IPS-18a (cell line): ENCODE measurements at regions not wholly inside any gene's neighbourhood (a gene's known extent, or its start where the extent isn't known, plus 50 kb on each side); places are given as distances from the start of the nearest gene placed in this dataset.

Source experiments
- H3K27ac ChIP-seq: one replicate; pipeline ENCODE4 v1.5.1; 2013; ENCODE audit warnings: low read length
- H3K27me3 ChIP-seq: one replicate; pipeline ENCODE4 v1.6.1; 2013; ENCODE audit warnings: mild to moderate bottlenecking, low read length; ENCODE audit not compliant: control insufficient read depth, insufficient read depth
- H3K36me3 ChIP-seq: one replicate; pipeline ENCODE4 v1.6.1; 2013; ENCODE audit warnings: low read depth, low read length; ENCODE audit not compliant: control insufficient read depth
- H3K4me1 ChIP-seq: one replicate; pipeline ENCODE4 v1.6.1; 2013; ENCODE audit warnings: low read depth, low read length; ENCODE audit not compliant: control insufficient read depth
- H3K4me3 ChIP-seq: one replicate; pipeline ENCODE4 v1.5.1; 2013; ENCODE audit warnings: low read length
- H3K9ac ChIP-seq: one replicate; pipeline ENCODE4 v1.6.1; 2013; ENCODE audit warnings: mild to moderate bottlenecking, low read length, moderate library complexity
- H3K9me3 ChIP-seq: one replicate; pipeline ENCODE4 v1.6.1; 2013; ENCODE audit warnings: low read depth, low read length; ENCODE audit not compliant: control insufficient read depth

GRCh38 chr6:22057962-22058361 lies 238.9 kb downstream of the PRL start:
- Histone ChIP-seq H3K9me3 (no peaks in the 10 kb centered on the region), H3K4me1 (no peaks in the 10 kb centered on the region), H3K4me3 (no peak overlapping the region), H3K27me3 (no peaks in the 10 kb centered on the region), H3K9ac (no peak overlapping the region), H3K36me3 (peaks cover 5% of the 10 kb centered on the region), H3K27ac (no peak overlapping the region)

- peaks cover 9% of the 10 kb centered on the region for H3K36me3 ChIP-seq
- H3K9me3 ChIP-seq: no peaks in the 10 kb centered on the region
- no peak overlapping the region for H3K9ac ChIP-seq
- no peak overlapping the region for H3K4me3 ChIP-seq
- H3K27me3 ChIP-seq: no peaks in the 10 kb centered on the region
- no peak overlapping the region for H3K27ac ChIP-seq
- H3K4me1 ChIP-seq: no peaks in the 10 kb centered on the region
Observed at GRCh38 chr6:22059126-22059525, 237.7 kb downstream of the PRL start.

DNA sequence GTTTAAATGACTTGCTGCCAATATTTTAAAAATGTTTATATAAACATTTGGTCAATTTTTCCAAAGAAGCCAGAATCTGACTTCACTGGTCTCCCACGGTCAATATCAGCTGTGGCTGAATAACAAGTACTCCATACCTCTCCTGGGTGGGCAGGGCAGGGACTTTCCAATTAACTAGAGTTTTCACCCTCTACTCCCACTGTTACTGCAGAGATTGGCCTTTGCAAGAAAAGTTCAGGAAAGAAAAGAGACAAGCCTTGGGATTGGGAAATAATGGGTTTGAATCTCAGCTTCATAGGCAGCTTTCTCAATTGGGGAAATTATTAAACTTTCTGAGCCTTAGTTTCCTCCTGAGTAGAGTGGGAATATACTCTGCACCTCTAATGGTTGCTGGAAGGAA lies 236.9 kb downstream of the PRL start:
- H3K4me3 ChIP-seq: no peak overlapping the region
- H3K9me3 ChIP-seq: no peaks in the 10 kb centered on the region
- H3K27me3 ChIP-seq: no peaks in the 10 kb centered on the region
- H3K4me1 ChIP-seq: no peaks in the 10 kb centered on the region
- H3K27ac ChIP-seq: no peak overlapping the region
- H3K36me3 ChIP-seq: peaks cover 9% of the 10 kb centered on the region
- H3K9ac ChIP-seq: no peak overlapping the region

DNA sequence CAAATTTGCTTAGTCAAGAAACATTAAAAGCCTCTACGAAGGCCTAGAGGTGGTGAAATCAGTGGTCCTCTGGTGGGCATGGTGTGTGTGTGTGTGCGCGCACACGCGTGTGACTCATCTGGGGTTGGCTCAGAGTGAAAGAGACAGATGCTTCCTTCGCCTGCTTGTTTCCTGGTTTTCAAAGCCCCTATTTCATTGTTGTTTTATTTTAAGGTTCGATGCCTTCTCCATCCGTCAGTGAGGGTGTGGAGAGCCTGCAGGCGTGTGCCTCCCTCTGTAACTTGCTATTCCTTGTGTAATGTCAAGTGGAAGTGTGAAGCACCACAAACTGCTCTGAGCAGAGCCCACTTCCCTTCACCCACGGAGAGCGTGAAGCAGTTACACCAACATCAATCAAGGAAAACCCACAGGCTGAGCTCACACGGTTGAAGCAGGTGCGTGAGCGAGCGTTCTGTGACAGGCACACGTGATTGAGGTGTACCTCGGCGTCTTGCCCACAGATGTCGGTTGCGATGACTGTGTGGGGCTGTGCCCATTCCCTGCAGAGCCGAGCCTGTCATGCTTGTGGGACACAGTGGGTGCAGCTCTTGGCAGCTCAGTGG lies 233.9 kb downstream of the PRL start:
- no peak overlapping the region for H3K4me3 ChIP-seq
- H3K27ac ChIP-seq: no peak overlapping the region
- no peak overlapping the region for H3K9ac ChIP-seq
- H3K27me3 ChIP-seq: no peaks in the 10 kb centered on the region
- no peaks in the 10 kb centered on the region for H3K4me1 ChIP-seq
- H3K36me3 ChIP-seq: peaks cover 6% of the 10 kb centered on the region
- H3K9me3 ChIP-seq: no peaks in the 10 kb centered on the region

DNA sequence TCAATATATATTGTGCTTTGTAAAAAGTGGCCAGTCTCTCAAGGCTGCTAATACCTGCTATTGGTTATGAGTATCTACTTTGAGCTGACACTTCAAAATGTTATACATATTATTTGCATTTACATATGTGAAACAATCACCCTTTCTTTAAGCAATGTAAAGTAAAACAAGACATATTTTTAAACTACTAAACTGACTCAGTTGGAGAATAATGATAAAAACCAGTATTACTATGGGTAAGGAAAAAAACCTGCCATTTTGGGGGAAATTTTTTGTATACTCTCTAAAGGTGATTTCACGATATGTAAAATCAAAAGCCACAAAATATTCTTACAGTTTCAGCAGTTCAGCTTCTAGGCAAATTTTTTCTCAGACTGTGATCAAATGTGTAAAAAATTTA lies 232.3 kb downstream of the PRL start:
- Histone ChIP-seq H3K4me3 (no peak overlapping the region), H3K9me3 (no peaks in the 10 kb centered on the region), H3K27ac (no peak overlapping the region), H3K27me3 (no peaks in the 10 kb centered on the region), H3K36me3 (peaks cover 6% of the 10 kb centered on the region), H3K4me1 (no peaks in the 10 kb centered on the region), H3K9ac (no peak overlapping the region)

DNA sequence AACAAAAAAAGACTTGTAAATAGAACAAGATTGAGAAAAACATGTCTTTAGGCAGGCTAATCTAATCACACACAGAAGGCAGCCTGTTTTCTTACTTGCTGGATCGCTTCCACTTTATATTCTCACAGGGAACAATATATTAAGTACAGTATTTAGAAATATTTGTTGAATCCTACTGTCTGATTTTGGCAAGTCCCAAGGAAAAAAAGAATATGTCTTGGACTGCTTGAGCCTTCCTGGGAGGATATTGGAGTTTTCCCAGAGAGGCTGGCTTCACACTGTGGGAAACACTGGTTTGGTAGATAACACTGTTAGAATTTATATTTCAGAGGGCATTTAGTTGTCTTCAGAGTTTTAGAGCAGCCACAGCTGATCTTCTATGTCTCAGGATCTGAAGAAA lies 229.7 kb downstream of the PRL start:
- no peaks in the 10 kb centered on the region for H3K4me1 ChIP-seq
- H3K27me3 ChIP-seq: no peaks in the 10 kb centered on the region
- no peak overlapping the region for H3K4me3 ChIP-seq
- peaks cover 6% of the 10 kb centered on the region for H3K36me3 ChIP-seq
- H3K9me3 ChIP-seq: no peaks in the 10 kb centered on the region
- H3K27ac ChIP-seq: no peak overlapping the region
- no peak overlapping the region for H3K9ac ChIP-seq

DNA sequence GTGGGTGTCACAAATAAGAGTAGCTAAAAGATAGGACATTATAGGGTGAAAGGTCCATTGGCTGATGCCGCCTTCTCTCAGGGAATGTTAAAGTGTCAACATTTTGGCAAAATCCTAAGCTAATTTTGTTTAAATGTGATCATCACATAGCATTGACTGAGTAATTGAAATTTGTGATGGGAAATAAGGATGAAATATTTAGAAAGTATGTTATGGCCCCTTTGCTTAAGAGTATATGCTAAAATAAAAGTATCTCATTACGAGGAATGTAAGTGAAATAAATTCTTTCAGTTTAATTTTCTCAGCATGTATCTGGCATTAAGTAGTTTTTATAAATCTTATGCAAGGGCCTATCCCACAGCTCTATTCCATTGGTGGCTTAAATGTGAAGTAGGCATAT lies 229.2 kb downstream of the PRL start:
- H3K9ac ChIP-seq: no peak overlapping the region
- H3K4me3 ChIP-seq: no peak overlapping the region
- no peaks in the 10 kb centered on the region for H3K27me3 ChIP-seq
- H3K4me1 ChIP-seq: no peaks in the 10 kb centered on the region
- peaks cover 6% of the 10 kb centered on the region for H3K36me3 ChIP-seq
- no peak overlapping the region for H3K27ac ChIP-seq
- no peaks in the 10 kb centered on the region for H3K9me3 ChIP-seq

- no peak overlapping the region for H3K9ac ChIP-seq
- H3K36me3 ChIP-seq: no peaks in the 10 kb centered on the region
- no peaks in the 10 kb centered on the region for H3K4me1 ChIP-seq
- no peaks in the 10 kb centered on the region for H3K27me3 ChIP-seq
- no peak overlapping the region for H3K4me3 ChIP-seq
- no peak overlapping the region for H3K27ac ChIP-seq
- no peaks in the 10 kb centered on the region for H3K9me3 ChIP-seq
Observed at GRCh38 chr6:22068561-22069305, 228.1 kb downstream of the PRL start.

GRCh38 chr6:22069306-22069800 lies 227.5 kb downstream of the PRL start:
- no peaks in the 10 kb centered on the region for H3K27me3 ChIP-seq
- H3K4me3 ChIP-seq: no peak overlapping the region
- H3K9ac ChIP-seq: no peak overlapping the region
- H3K36me3 ChIP-seq: no peaks in the 10 kb centered on the region
- H3K4me1 ChIP-seq: no peaks in the 10 kb centered on the region
- no peaks in the 10 kb centered on the region for H3K9me3 ChIP-seq
- no peak overlapping the region for H3K27ac ChIP-seq

GRCh38 chr6:22071270-22072041 lies 225.4 kb downstream of the PRL start:
- Histone ChIP-seq H3K4me3 (no peak overlapping the region), H3K27ac (no peak overlapping the region), H3K9ac (no peak overlapping the region)

DNA sequence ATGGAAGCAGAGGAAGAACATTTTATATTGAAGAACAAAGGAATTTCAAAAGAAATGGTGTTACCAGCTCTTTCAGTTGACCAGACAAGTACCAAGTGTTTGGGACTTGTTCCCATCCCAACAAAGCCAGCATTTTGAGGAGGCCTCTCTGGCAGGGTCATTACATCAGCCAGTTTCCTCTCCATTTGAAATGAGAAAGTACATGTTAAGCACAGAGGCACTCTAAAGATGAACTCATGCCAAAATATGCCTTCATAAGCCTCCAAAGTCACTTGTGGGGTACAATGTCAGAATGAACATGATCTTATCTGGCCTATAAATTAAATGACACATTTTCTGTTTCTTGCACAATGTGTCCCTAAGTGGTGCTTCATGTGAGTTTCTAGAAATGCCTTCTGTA lies 223.9 kb downstream of the PRL start:
- Histone ChIP-seq H3K4me1 (no peaks in the 10 kb centered on the region), H3K4me3 (no peak overlapping the region), H3K36me3 (no peaks in the 10 kb centered on the region), H3K27me3 (no peaks in the 10 kb centered on the region), H3K9ac (no peak overlapping the region), H3K9me3 (no peaks in the 10 kb centered on the region), H3K27ac (no peak overlapping the region)

More at GRCh38 chr6:22071270-22072041, 225.4 kb downstream of the PRL start:
- no peaks in the 10 kb centered on the region for H3K4me1 ChIP-seq
- no peaks in the 10 kb centered on the region for H3K9me3 ChIP-seq
- H3K27me3 ChIP-seq: no peaks in the 10 kb centered on the region
- H3K36me3 ChIP-seq: no peaks in the 10 kb centered on the region
